GM12878 (cell line): ENCODE measurements at regions not wholly inside any gene's neighbourhood (a gene's known extent, or its start where the extent isn't known, plus 50 kb on each side); places are given as distances from the start of the nearest gene placed in this dataset.

ENCODE experiments used
- CBFB ChIP-seq: IDR thresholded peaks from 2 replicates; pipeline ENCODE4 v1.6.1; 2016; ENCODE audit warnings: antibody characterized with exemption, low read depth
- CEBPB ChIP-seq, 2 experiments: fragments of 150-350 bp in 1 of 2; IDR thresholded peaks; 2 replicates each; pipeline ENCODE4 v1.6.1; 2012 to 2014; ENCODE audit warnings: low read depth in 2 of 2, low read length in 2 of 2, borderline replicate concordance in 1 of 2, inconsistent platforms in 1 of 2
- E2F8 ChIP-seq: fragments of 450-650 bp; IDR thresholded peaks from 2 replicates; pipeline ENCODE4 v1.6.1; 2018; ENCODE audit warnings: mild to moderate bottlenecking, low read depth, moderate library complexity; ENCODE audit not compliant: partially characterized antibody
- HDAC6 ChIP-seq: fragments of 200-600 bp; sonication (generic); IDR thresholded peaks from one replicate; pipeline ENCODE4 v1.8.0; 2017; ENCODE audit warnings: antibody characterized with exemption; ENCODE audit not compliant: unreplicated experiment
- IRF3 ChIP-seq: fragments of 450-650 bp; IDR thresholded peaks from 2 replicates; pipeline ENCODE4 v1.6.1; 2014; ENCODE audit warnings: mild to moderate bottlenecking
- KAT2A ChIP-seq: conservative IDR thresholded peaks from 2 replicates; pipeline ENCODE4 v1.6.1; 2011; ENCODE audit warnings: low read depth, low read length; ENCODE audit not compliant: control insufficient read depth
- NFYA ChIP-seq: IDR thresholded peaks from 2 replicates; pipeline ENCODE4 v1.6.1; 2011; ENCODE audit warnings: low read depth, mild to moderate bottlenecking, low read length, improper control_type of control experiment, borderline replicate concordance
- NR2F1 ChIP-seq: fragments of 450-650 bp; conservative IDR thresholded peaks from 2 replicates; pipeline ENCODE4 v1.6.1; 2017; ENCODE audit warnings: mild to moderate bottlenecking
- PBX3 ChIP-seq: IDR thresholded peaks from 2 replicates; pipeline ENCODE4 v1.6.1; 2011; ENCODE audit warnings: mild to moderate bottlenecking, low read depth, low read length, moderate library complexity; ENCODE audit not compliant: insufficient replicate concordance
- PML ChIP-seq: IDR thresholded peaks from 2 replicates; pipeline ENCODE4 v1.6.1; 2012; ENCODE audit warnings: low read length, inconsistent platforms
- RCOR1 ChIP-seq: conservative IDR thresholded peaks from 2 replicates; pipeline ENCODE4 v1.6.1; 2012; ENCODE audit warnings: low read depth, low read length, improper control_type of control experiment
- SMAD1 ChIP-seq: fragments of 450-650 bp; IDR thresholded peaks from 2 replicates; pipeline ENCODE4 v1.6.1; 2018; ENCODE audit warnings: mild to moderate bottlenecking, low read depth; ENCODE audit not compliant: partially characterized antibody
- SP1 ChIP-seq: IDR thresholded peaks from one replicate; pipeline ENCODE4 v1.6.1; 2011; ENCODE audit warnings: low read depth, low read length
- SUPT20H ChIP-seq: IDR thresholded peaks from 2 replicates; pipeline ENCODE4 v1.6.1; 2011; ENCODE audit warnings: low read depth, mild to moderate bottlenecking, low read length, moderate library complexity, borderline replicate concordance; ENCODE audit not compliant: control insufficient read depth
- TARDBP ChIP-seq: IDR thresholded peaks from 2 replicates; pipeline ENCODE4 v1.6.1; 2016; ENCODE audit warnings: borderline replicate concordance
- TBL1XR1 ChIP-seq: IDR thresholded peaks from 2 replicates; pipeline ENCODE4 v1.6.1; 2012; ENCODE audit warnings: low read depth, low read length, improper control_type of control experiment
- TCF12 ChIP-seq: IDR thresholded peaks from 2 replicates; pipeline ENCODE4 v1.6.1; 2011; ENCODE audit warnings: low read depth, mild to moderate bottlenecking, low read length
- ZNF207 ChIP-seq: fragments of 450-650 bp; IDR thresholded peaks from 2 replicates; pipeline ENCODE4 v1.6.1; 2014; ENCODE audit warnings: antibody characterized with exemption, mild to moderate bottlenecking, borderline replicate concordance
- TF ChIP-seq, protein P1 (sequence below): IDR thresholded peaks from 2 replicates; pipeline ENCODE4 v1.6.1; 2011; ENCODE audit warnings: borderline replicate concordance, low read depth, mild to moderate bottlenecking, moderate library complexity, mixed read lengths, low read length; ENCODE audit not compliant: insufficient read depth; ENCODE audit errors: extremely low read length
- TF ChIP-seq, protein P2 (sequence below): fragments of 450-650 bp; IDR thresholded peaks from 2 replicates; pipeline ENCODE4 v1.6.1; 2017; ENCODE audit warnings: mild to moderate bottlenecking, moderate library complexity

- TF ChIP-seq PBX3 (no peak), SP1 (no peak), IRF3 (no peak), NFYA (no peak), RCOR1 (no peak), CEBPB (IDR thresholded peaks at IDR 0.05; ENCODE audit: borderline replicate concordance in 1 of 2, low read depth in 2 of 2, low read length in 2 of 2) (no peak), TBL1XR1 (no peak), E2F8 (no peak), PML (peak; percentile 45; the same call in 1 of the 2 replicates), NR2F1 (no peak), KAT2A (no peak), HDAC6 (no peak), SUPT20H (no peak), SMAD1 (no peak), TARDBP (no peak), CBFB (no peak), ZNF207 (no peak), TCF12 (no peak)
- TF ChIP-seq, protein P1, sequence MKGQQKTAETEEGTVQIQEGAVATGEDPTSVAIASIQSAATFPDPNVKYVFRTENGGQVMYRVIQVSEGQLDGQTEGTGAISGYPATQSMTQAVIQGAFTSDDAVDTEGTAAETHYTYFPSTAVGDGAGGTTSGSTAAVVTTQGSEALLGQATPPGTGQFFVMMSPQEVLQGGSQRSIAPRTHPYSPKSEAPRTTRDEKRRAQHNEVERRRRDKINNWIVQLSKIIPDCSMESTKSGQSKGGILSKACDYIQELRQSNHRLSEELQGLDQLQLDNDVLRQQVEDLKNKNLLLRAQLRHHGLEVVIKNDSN = no peak
- TF ChIP-seq, protein P2, sequence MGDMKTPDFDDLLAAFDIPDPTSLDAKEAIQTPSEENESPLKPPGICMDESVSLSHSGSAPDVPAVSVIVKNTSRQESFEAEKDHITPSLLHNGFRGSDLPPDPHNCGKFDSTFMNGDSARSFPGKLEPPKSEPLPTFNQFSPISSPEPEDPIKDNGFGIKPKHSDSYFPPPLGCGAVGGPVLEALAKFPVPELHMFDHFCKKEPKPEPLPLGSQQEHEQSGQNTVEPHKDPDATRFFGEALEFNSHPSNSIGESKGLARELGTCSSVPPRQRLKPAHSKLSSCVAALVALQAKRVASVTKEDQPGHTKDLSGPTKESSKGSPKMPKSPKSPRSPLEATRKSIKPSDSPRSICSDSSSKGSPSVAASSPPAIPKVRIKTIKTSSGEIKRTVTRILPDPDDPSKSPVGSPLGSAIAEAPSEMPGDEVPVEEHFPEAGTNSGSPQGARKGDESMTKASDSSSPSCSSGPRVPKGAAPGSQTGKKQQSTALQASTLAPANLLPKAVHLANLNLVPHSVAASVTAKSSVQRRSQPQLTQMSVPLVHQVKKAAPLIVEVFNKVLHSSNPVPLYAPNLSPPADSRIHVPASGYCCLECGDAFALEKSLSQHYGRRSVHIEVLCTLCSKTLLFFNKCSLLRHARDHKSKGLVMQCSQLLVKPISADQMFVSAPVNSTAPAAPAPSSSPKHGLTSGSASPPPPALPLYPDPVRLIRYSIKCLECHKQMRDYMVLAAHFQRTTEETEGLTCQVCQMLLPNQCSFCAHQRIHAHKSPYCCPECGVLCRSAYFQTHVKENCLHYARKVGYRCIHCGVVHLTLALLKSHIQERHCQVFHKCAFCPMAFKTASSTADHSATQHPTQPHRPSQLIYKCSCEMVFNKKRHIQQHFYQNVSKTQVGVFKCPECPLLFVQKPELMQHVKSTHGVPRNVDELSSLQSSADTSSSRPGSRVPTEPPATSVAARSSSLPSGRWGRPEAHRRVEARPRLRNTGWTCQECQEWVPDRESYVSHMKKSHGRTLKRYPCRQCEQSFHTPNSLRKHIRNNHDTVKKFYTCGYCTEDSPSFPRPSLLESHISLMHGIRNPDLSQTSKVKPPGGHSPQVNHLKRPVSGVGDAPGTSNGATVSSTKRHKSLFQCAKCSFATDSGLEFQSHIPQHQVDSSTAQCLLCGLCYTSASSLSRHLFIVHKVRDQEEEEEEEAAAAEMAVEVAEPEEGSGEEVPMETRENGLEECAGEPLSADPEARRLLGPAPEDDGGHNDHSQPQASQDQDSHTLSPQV = no peak
Observed at GRCh38 chr6:20266851-20267608, 54.8 kb upstream of the MBOAT1 start (continued).
